K562 (cell line): ENCODE measurements at regions not wholly inside any gene's neighbourhood (a gene's known extent, or its start where the extent isn't known, plus 50 kb on each side); places are given as distances from the start of the nearest gene placed in this dataset.

ENCODE experiments used
- BRD9 ChIP-seq: fragments of 450-650 bp; IDR thresholded peaks from 2 replicates; pipeline ENCODE4 v1.6.1; 2018; ENCODE audit warnings: low read depth; ENCODE audit not compliant: partially characterized antibody
- CHCHD3 ChIP-seq: fragments of 250-450 bp; sonication (Bioruptor Pico); IDR thresholded peaks from 2 replicates; pipeline ENCODE4 v2.1.2; 2022; ENCODE audit warnings: mild to moderate bottlenecking
- MLX ChIP-seq, 2 experiments: fragments of 450-650 bp in 1 of 2; sonication (generic) in 1 of 2; formaldehyde crosslinking; conservative IDR thresholded peaks; 2 replicates each; pipeline versions ENCODE4 v1.4.0 to v1.8.1; 2020 to 2022; ENCODE audit warnings: mild to moderate bottlenecking in 1 of 2, missing genetic modification reagents in 1 of 2
- NFIX ChIP-seq: fragments of 250-450 bp; sonication (Bioruptor Pico); IDR thresholded peaks from 2 replicates; pipeline ENCODE4 v1.4.0; 2020; ENCODE audit warnings: low read depth, mild to moderate bottlenecking, moderate library complexity
- PML ChIP-seq: IDR thresholded peaks from 2 replicates; pipeline ENCODE4 v1.6.1; 2012; ENCODE audit warnings: low read length, inconsistent platforms
- POLR2AphosphoS5 ChIP-seq: IDR thresholded peaks from 2 replicates; pipeline ENCODE4 v1.6.1; 2011; ENCODE audit warnings: mild to moderate bottlenecking, low read depth, low read length, moderate library complexity; ENCODE audit not compliant: control insufficient read depth, insufficient read depth
- POU5F1 ChIP-seq: fragments of 150-350 bp; IDR thresholded peaks from 2 replicates; pipeline ENCODE4 v1.6.1; 2014; ENCODE audit warnings: borderline replicate concordance, low read length, low read depth, mild to moderate bottlenecking; ENCODE audit not compliant: partially characterized antibody
- SMARCA5 ChIP-seq: fragments of 450-650 bp; IDR thresholded peaks from 2 replicates; pipeline ENCODE4 v1.6.1; 2016
- TAF1 ChIP-seq: IDR thresholded peaks from 2 replicates; pipeline ENCODE4 v1.6.1; 2011; ENCODE audit warnings: mild to moderate bottlenecking, low read length, moderate library complexity; ENCODE audit not compliant: insufficient read depth, control insufficient read depth, severe bottlenecking; ENCODE audit errors: extremely low read depth
- TRIM24 ChIP-seq, 2 experiments: fragments of 450-650 bp; IDR thresholded peaks; 2 replicates each; pipeline ENCODE4 v1.6.1; 2016
- ZBTB33 ChIP-seq: sonication (generic); formaldehyde crosslinking; IDR thresholded peaks from 2 replicates; pipeline ENCODE4 v1.8.1; 2023; ENCODE audit warnings: mild to moderate bottlenecking, missing genetic modification reagents
- ZNF133 ChIP-seq: fragments of 250-450 bp; sonication (Bioruptor Pico); IDR thresholded peaks from 2 replicates; pipeline ENCODE4 v1.4.0; 2020; ENCODE audit warnings: mild to moderate bottlenecking
- ZNF232 ChIP-seq: sonication (generic); formaldehyde crosslinking; IDR thresholded peaks from 2 replicates; pipeline ENCODE4 v1.8.0; 2022; ENCODE audit warnings: mild to moderate bottlenecking, missing genetic modification reagents
- TF ChIP-seq, protein P1 (sequence below), 3 experiments: IDR thresholded peaks in 2 of 3; conservative IDR thresholded peaks in 1 of 3; 2 replicates each; pipeline ENCODE4 v1.5.1; 2011 to 2012; ENCODE audit warnings: low read length in 3 of 3, mild to moderate bottlenecking in 3 of 3, control low read depth in 2 of 3, improper control_type of control experiment in 1 of 3, inconsistent platforms in 1 of 3, low read depth in 1 of 3, mixed read lengths in 1 of 3, moderate library complexity in 1 of 3; ENCODE audit not compliant: insufficient read depth in 2 of 3

GRCh38 chr5:158553195-158553961 is 546.3 kb downstream of the EBF1 start:
- TF ChIP-seq PML = no peak
- no peak for TF ChIP-seq TRIM24 (IDR thresholded peaks at IDR 0.05)
- TF ChIP-seq POLR2AphosphoS5 = no peak
- no peak for TF ChIP-seq SMARCA5
- TF ChIP-seq NFIX = no peak
- no peak for TF ChIP-seq ZNF133
- TF ChIP-seq POU5F1 = no peak
- TF ChIP-seq TAF1 = no peak
- TF ChIP-seq ZNF232 (CRISPR knock-in tag) = no peak
- TF ChIP-seq, protein P1, sequence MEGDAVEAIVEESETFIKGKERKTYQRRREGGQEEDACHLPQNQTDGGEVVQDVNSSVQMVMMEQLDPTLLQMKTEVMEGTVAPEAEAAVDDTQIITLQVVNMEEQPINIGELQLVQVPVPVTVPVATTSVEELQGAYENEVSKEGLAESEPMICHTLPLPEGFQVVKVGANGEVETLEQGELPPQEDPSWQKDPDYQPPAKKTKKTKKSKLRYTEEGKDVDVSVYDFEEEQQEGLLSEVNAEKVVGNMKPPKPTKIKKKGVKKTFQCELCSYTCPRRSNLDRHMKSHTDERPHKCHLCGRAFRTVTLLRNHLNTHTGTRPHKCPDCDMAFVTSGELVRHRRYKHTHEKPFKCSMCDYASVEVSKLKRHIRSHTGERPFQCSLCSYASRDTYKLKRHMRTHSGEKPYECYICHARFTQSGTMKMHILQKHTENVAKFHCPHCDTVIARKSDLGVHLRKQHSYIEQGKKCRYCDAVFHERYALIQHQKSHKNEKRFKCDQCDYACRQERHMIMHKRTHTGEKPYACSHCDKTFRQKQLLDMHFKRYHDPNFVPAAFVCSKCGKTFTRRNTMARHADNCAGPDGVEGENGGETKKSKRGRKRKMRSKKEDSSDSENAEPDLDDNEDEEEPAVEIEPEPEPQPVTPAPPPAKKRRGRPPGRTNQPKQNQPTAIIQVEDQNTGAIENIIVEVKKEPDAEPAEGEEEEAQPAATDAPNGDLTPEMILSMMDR (IDR thresholded peaks at IDR 0.05 in 2 of 3, conservative IDR thresholded peaks at IDR 0.05 in 1 of 3; ENCODE audit: insufficient read depth in 2 of 3, low read depth in 1 of 3, low read length in 3 of 3) = no peak
- no peak for TF ChIP-seq CHCHD3 (CRISPR knock-in tag)
- no peak for TF ChIP-seq ZBTB33 (CRISPR knock-in tag)
- TF ChIP-seq MLX (CRISPR knock-in tag; conservative IDR thresholded peaks at IDR 0.05) = no peak
- TF ChIP-seq BRD9 = no peak
